Small intestine (tissue), 7 donors: ENCODE measurements at regions not wholly inside any gene's neighbourhood (a gene's known extent, or its start where the extent isn't known, plus 50 kb on each side); places are given as distances from the start of the nearest gene placed in this dataset.

Source experiments
- DNase-seq, 2 donors: peaks; one replicate each; pipeline versions ENCODE4 v3.0.0 to v3.0.0-alpha.2; 2013
- FAIRE-seq: peaks from 2 replicates; lab custom pipeline; 2012; peaks lifted over from hg19 to GRCh38; lab: Jason Lieb, UNC
- H3K27ac ChIP-seq, 3 donors: one replicate each; pipeline ENCODE4 v1.5.1; 2013; ENCODE audit warnings: low read length in 2 of 3, mild to moderate bottlenecking in 2 of 3, control low read depth in 1 of 3, inconsistent platforms in 1 of 3, low read depth in 1 of 3, moderate library complexity in 1 of 3
- H3K27me3 ChIP-seq, 3 donors: one replicate each; pipeline ENCODE4 v1.6.1; 2013; ENCODE audit warnings: low read length in 3 of 3, inconsistent platforms in 1 of 3; ENCODE audit not compliant: control insufficient read depth in 3 of 3, insufficient read depth in 3 of 3
- H3K36me3 ChIP-seq, 3 donors: one replicate each; pipeline ENCODE4 v1.6.1; 2013; ENCODE audit warnings: low read length in 3 of 3, inconsistent platforms in 1 of 3, low read depth in 1 of 3, mild to moderate bottlenecking in 1 of 3, moderate library complexity in 1 of 3; ENCODE audit not compliant: control insufficient read depth in 3 of 3, insufficient read depth in 2 of 3
- H3K4me1 ChIP-seq, 3 donors: one replicate each; pipeline ENCODE4 v1.6.1; 2013; ENCODE audit warnings: low read length in 2 of 3, inconsistent platforms in 1 of 3, low read depth in 1 of 3, mild to moderate bottlenecking in 1 of 3, moderate library complexity in 1 of 3; ENCODE audit not compliant: control insufficient read depth in 3 of 3, insufficient read depth in 2 of 3
- H3K4me3 ChIP-seq, 3 donors: one replicate each; pipeline ENCODE4 v1.5.1; 2013; ENCODE audit warnings: low read length in 3 of 3, control low read depth in 1 of 3, inconsistent platforms in 1 of 3, low read depth in 1 of 3, mild to moderate bottlenecking in 1 of 3, moderate library complexity in 1 of 3
- H3K9me3 ChIP-seq, 2 donors: one replicate each; pipeline ENCODE4 v1.6.1; 2013; ENCODE audit warnings: low read depth in 1 of 2, low read length in 1 of 2; ENCODE audit not compliant: control insufficient read depth in 2 of 2, insufficient read depth in 1 of 2
- WGBS, 3 donors: extraction: QIAGEN DNeasy Blood & Tissue Kit; methylation state at CpG; one replicate each; pipeline ENCODE4 v1.1.7; 2013; 5-methylcytosine and 5-hydroxymethylcytosine counted together
- donor health status: healthy with polysubstance abuse.
- donor health status: control.
- donor health status: control.
- donor health status: Bipolar disorder and iron deficiency.
- donor health status: healthy.

DNA sequence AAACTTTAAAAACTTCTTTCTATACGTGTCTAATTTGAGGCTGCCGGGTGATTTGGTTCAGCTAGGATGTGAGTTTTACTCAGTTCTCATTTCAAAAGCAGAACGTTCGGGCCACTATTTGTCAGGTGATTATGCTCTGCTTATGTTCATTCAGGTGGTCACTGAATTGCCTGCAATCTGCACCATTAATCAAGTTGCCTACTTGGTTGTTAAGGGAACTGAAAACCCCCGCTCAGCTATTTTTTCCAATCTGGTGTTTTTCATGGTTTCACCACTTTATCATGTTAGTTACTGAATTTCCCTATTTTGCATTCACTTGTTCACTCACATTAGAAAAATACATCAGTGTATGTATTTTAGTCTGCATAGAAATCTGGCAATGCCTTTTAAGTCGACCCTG is 523.0 kb downstream of the CSNK1G3 start:
- whole genome bisulfite sequencing, 3 donors, result 79 to 86% (median 84%) methylated on average over 6 of the region's 6 CpGs
- no peak for DNase-seq
- Histone ChIP-seq H3K27ac (no peak overlapping the region), H3K27me3 (no peaks in the 10 kb centered on the region), H3K4me3 (no peak overlapping the region), H3K4me1 (no peaks in the 10 kb centered on the region), H3K9me3 (no peaks in the 10 kb centered on the region), H3K36me3 (no peaks in the 10 kb centered on the region)
- FAIRE-seq, result no peak

DNA sequence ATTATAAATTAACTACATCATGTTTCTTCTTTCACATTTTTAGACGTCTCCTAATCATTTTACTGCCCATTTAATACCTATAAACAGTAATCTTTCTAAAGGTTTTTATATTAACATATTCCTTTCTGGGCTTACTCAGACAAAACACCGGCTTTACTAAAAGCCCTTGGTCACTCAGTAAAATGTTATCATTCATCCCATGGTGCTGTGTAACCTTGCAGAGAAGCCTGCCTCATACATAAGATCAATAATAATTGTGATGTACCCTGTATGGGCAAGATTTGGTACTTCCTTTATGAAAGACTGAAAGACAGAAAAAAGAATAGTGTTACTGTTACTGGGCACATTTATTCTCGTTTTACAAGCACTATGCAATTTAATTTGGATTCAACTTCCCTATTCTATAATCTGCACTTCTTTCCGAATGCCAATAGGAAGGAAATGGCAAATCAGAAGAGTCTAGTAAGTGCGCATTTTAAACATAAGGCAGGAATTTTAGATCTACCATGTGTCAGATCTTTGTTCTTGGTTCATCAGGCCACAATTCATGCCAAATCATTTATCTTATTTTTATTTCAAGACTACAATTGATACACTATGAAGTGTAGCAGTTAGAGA is 522.2 kb downstream of the CSNK1G3 start:
- H3K9me3 ChIP-seq, result no peaks in the 10 kb centered on the region
- H3K27me3 ChIP-seq, result no peaks in the 10 kb centered on the region
- H3K4me3 ChIP-seq, result no peak overlapping the region
- no peak for DNase-seq
- WGBS, 3 donors, result 63 to 69% (median 64%) methylated on average over 5 of the region's 5 CpGs
- no peaks in the 10 kb centered on the region for H3K36me3 ChIP-seq
- H3K27ac ChIP-seq, result no peak overlapping the region
- FAIRE-seq, result no peak
- no peaks in the 10 kb centered on the region for H3K4me1 ChIP-seq

- no peak overlapping the region for H3K27ac ChIP-seq
- no peaks in the 10 kb centered on the region for H3K36me3 ChIP-seq
- no peak overlapping the region for H3K4me3 ChIP-seq
- no peaks in the 10 kb centered on the region for H3K27me3 ChIP-seq
- H3K9me3 ChIP-seq, result no peaks in the 10 kb centered on the region
- FAIRE-seq (no peak), DNase-seq (peak in 1 of 2 donors; percentile 6)
- WGBS, 3 donors, result 70 to 88% (median 79%) methylated on average over 5 of the region's 5 CpGs
- no peaks in the 10 kb centered on the region for H3K4me1 ChIP-seq
Measured at GRCh38 chr5:124030043-124030491, 518.1 kb downstream of the CSNK1G3 start.

DNA sequence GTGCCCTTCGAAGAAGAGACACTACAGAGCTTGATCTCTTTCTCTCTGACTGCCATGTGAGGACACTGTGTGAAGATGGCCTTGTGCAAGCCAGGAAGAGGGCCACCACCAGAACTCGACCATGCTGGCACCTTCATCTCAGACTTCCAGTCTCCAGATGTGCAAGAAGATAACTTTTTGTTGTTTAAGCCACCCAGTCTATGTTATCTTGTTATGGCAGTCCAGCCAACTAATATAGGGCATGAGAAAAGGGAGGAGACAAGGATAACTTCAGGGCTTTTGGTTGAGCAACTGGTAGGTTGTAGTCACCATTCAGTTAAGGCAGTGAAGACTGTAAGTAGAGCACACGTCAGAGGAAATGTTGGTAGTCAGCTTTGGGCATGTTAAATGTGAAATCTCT is 515.5 kb downstream of the CSNK1G3 start:
- 77 to 91% (median 80%) methylated on average over 3 of the region's 3 CpGs for WGBS, 3 donors
- Histone ChIP-seq H3K9me3 (no peaks in the 10 kb centered on the region), H3K27me3 (no peaks in the 10 kb centered on the region), H3K27ac (no peak overlapping the region), H3K36me3 (no peaks in the 10 kb centered on the region), H3K4me3 (no peak overlapping the region), H3K4me1 (no peaks in the 10 kb centered on the region)
- FAIRE-seq (no peak), DNase-seq (no peak)

DNA sequence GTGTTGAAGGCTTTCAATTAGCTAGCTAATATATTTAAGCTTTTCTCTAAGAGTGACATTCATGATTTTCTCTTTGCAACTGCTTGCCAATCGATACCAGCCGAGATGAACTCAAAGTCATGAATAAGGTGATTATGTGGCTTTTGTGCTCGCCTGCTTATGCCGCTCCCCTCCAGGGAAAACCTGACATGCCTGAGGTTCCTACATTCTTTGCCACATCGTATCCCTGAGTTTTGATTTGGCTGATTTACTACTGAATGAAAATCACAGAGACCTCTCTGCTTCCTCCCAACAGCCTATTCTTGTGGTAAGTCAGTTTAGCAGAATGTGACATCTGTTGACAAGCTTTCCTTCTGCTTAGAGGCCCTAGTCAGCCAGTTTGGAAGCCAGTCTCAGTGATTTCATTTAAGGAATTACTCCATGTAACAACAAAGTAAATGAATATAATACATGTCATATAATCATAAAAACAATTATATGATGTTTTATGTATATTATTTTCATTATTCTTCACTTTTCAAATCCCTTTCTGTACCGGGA is 513.4 kb downstream of the CSNK1G3 start:
- FAIRE-seq, result no peak
- 71 to 89% (median 83%) methylated on average over 6 of the region's 6 CpGs for WGBS, 3 donors

DNA sequence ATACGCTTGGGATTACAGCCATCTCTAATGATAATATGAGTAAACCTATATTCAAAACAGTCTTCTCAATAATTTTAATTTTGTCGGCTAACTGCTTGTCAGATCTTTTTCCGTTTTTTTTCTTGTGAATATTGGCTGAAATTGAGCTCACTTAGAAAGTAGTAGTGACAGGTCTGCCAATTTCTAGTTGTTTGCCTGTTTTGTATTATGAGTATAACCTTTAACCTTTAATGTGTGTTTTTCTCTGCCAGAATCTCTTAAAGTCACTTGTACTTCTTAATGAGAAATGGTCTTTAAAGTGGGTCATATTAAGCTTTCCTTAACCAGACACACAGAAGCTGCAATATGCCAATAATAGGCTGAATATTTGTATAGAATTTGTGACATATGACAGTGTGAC is 511.0 kb downstream of the CSNK1G3 start:
- no peaks in the 10 kb centered on the region for H3K36me3 ChIP-seq
- no peak for DNase-seq
- FAIRE-seq, result no peak
- no peak overlapping the region for H3K27ac ChIP-seq
- H3K4me1 ChIP-seq, result no peaks in the 10 kb centered on the region
- 78 to 85% (median 79%) methylated on average over 3 of the region's 3 CpGs for WGBS, 3 donors
- no peaks in the 10 kb centered on the region for H3K9me3 ChIP-seq
- no peak overlapping the region for H3K4me3 ChIP-seq
- H3K27me3 ChIP-seq, result no peaks in the 10 kb centered on the region

More for the DNA sequence above, 513.4 kb downstream of the CSNK1G3 start:
- H3K4me3 ChIP-seq, result no peak overlapping the region
- no peak overlapping the region for H3K27ac ChIP-seq
- DNase-seq, result no peak
- no peaks in the 10 kb centered on the region for H3K9me3 ChIP-seq
- no peaks in the 10 kb centered on the region for H3K36me3 ChIP-seq
- H3K27me3 ChIP-seq, result no peaks in the 10 kb centered on the region
- no peaks in the 10 kb centered on the region for H3K4me1 ChIP-seq

- Histone ChIP-seq H3K36me3 (no peaks in the 10 kb centered on the region), H3K27ac (no peak overlapping the region), H3K9me3 (no peaks in the 10 kb centered on the region), H3K4me1 (no peaks in the 10 kb centered on the region), H3K27me3 (no peaks in the 10 kb centered on the region), H3K4me3 (no peak overlapping the region)
- WGBS, 3 donors, result 90 to 98% (median 91%) methylated on average over 1 of the region's 1 CpG
- FAIRE-seq, result no peak
- no peak for DNase-seq
Measured at GRCh38 chr5:124021776-124022175, 509.8 kb downstream of the CSNK1G3 start.

GRCh38 chr5:124021066-124021641 is 509.2 kb downstream of the CSNK1G3 start:
- Histone ChIP-seq H3K4me1 (no peaks in the 10 kb centered on the region), H3K27me3 (no peaks in the 10 kb centered on the region), H3K36me3 (no peaks in the 10 kb centered on the region), H3K4me3 (no peak overlapping the region), H3K9me3 (no peaks in the 10 kb centered on the region), H3K27ac (no peak overlapping the region)
- 65 to 85% (median 85%) methylated on average over 1 of the region's 1 CpG for WGBS, 3 donors
- no peak for DNase-seq
- FAIRE-seq, result no peak
